Suprapubic skin (tissue), 4 donors: ENCODE measurements at regions not wholly inside any gene's neighbourhood (a gene's known extent, or its start where the extent isn't known, plus 50 kb on each side); places are given as distances from the start of the nearest gene placed in this dataset.

Experiments
- CTCF ChIP-seq, 2 donors: fragments of 200-600 bp in 1 of 2; fragments of 450-650 bp in 1 of 2; sonication (generic) in 1 of 2; IDR thresholded peaks; one replicate each; pipeline ENCODE4 v1.5.1; 2016 to 2019; ENCODE audit warnings: antibody characterized with exemption in 2 of 2, mild to moderate bottlenecking in 1 of 2, moderate library complexity in 1 of 2
- POLR2A ChIP-seq, 2 donors: fragments of 450-650 bp; IDR thresholded peaks; one replicate each; pipeline ENCODE4 v1.6.1; 2017; ENCODE audit warnings: antibody characterized with exemption in 2 of 2, mild to moderate bottlenecking in 2 of 2, moderate library complexity in 2 of 2
- POLR2AphosphoS5 ChIP-seq, 3 donors: sonication (generic); formaldehyde crosslinking; IDR thresholded peaks; one replicate each; pipeline ENCODE4 v1.6.1; 2017; ENCODE audit warnings: antibody characterized with exemption in 3 of 3

- TF ChIP-seq POLR2A (IDR thresholded peaks at IDR 0.05) = no peak
- no peak for TF ChIP-seq CTCF (IDR thresholded peaks at IDR 0.05)
- no peak for TF ChIP-seq POLR2AphosphoS5 (IDR thresholded peaks at IDR 0.05)
Measured at GRCh38 chr13:59444210-59444857, 719.4 kb downstream of the DIAPH3 start.
